NB4 (cell line): ENCODE measurements at regions not wholly inside any gene's neighbourhood (a gene's known extent, or its start where the extent isn't known, plus 50 kb on each side); places are given as distances from the start of the nearest gene placed in this dataset.

Experiments used
- MYC ChIP-seq: IDR thresholded peaks from 2 replicates; pipeline ENCODE4 v1.6.1; 2011; ENCODE audit warnings: low read depth, low read length
- POLR2A ChIP-seq: IDR thresholded peaks from 2 replicates; pipeline ENCODE4 v1.6.1; 2011; ENCODE audit warnings: mild to moderate bottlenecking; ENCODE audit not compliant: insufficient read length; ENCODE audit errors: extremely low read depth
- TF ChIP-seq, protein P1 (sequence below): IDR thresholded peaks from one replicate; pipeline ENCODE4 v1.5.1; 2012; ENCODE audit warnings: low read depth, low read length

DNA sequence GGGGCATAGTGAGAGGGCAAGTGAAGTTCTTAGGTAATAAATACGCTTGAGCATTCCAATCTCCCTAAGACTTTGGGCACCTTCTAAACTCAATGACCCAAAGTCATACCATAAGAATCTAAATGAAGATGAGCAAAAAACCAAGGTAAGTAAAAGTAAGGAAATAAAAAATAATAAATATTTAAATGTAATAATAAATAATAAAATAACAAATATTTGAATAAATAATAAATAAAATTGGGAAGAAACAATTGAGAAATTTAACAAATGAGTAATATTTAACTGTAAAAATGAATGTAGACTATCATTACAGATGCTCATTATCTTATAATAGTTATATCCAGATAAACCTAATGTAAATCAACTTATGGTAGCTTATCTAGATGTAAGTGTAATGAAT lies 391.7 kb downstream of the WDR72 start:
- TF ChIP-seq, protein P1, sequence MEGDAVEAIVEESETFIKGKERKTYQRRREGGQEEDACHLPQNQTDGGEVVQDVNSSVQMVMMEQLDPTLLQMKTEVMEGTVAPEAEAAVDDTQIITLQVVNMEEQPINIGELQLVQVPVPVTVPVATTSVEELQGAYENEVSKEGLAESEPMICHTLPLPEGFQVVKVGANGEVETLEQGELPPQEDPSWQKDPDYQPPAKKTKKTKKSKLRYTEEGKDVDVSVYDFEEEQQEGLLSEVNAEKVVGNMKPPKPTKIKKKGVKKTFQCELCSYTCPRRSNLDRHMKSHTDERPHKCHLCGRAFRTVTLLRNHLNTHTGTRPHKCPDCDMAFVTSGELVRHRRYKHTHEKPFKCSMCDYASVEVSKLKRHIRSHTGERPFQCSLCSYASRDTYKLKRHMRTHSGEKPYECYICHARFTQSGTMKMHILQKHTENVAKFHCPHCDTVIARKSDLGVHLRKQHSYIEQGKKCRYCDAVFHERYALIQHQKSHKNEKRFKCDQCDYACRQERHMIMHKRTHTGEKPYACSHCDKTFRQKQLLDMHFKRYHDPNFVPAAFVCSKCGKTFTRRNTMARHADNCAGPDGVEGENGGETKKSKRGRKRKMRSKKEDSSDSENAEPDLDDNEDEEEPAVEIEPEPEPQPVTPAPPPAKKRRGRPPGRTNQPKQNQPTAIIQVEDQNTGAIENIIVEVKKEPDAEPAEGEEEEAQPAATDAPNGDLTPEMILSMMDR = no peak
- TF ChIP-seq POLR2A = no peak
- no peak for TF ChIP-seq MYC
